Activated naive CD4-positive, alpha-beta T cell treated with Interleukin-2 at 50 U/mL for 16 hours (primary cell): ENCODE measurements at regions not wholly inside any gene's neighbourhood (a gene's known extent, or its start where the extent isn't known, plus 50 kb on each side); places are given as distances from the start of the nearest gene placed in this dataset.

Experiments used
- DNase-seq: peaks from one replicate; pipeline ENCODE4 v3.0.0-alpha.2; 2020

DNA sequence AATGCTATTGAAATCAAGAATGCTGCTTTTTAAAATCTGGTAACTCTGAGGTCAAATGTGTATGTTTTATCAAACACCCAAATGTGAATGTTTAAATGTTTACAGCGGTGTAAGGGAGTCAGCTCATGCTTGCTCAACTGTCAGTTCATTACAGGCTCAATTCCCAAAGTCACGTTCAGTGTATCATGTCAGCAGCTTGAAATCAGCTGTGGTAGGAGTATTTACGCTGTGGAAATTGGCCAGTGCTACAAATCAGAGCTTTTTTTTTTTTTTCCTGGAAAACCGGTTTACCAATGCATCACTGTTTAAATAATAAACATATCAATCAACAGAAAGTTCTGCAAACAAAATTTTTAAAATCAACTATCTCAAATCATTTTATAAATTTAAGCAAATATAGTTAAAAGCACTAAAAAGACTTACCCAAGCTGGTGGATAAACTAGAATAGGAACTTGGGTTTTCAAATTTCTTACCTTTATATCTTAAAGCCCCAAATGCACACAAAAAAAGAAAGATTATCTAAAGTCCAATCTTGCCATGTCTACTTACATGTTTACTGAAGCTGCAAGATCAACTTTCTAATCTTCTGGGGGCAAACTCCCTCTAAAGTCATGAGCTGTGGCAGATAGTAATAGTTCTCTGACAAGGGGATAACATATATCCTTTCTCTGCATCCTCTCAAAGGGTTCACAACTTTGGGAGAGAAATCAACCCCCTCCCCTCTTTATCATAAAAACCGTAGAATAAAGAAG lies 57.6 kb upstream of the GRAMD2B start:
- no peak for DNase-seq

DNA sequence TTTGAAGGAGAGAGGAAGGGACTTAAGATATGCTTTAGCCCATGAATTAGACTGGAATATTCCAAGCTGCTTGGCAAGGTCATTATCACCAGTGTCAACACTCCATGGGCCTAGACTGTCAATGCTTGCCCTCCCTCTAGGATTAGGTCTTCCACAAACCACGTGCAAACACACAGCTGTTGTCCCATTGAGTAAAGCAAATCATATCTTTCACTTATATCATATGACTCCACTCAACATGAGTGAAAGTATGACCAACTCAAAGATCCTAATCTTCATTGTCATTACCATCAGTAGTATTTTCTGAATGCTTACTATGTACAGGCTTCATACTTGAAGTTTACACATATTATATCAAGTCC lies 57.0 kb upstream of the GRAMD2B start:
- no peak for DNase-seq

DNA sequence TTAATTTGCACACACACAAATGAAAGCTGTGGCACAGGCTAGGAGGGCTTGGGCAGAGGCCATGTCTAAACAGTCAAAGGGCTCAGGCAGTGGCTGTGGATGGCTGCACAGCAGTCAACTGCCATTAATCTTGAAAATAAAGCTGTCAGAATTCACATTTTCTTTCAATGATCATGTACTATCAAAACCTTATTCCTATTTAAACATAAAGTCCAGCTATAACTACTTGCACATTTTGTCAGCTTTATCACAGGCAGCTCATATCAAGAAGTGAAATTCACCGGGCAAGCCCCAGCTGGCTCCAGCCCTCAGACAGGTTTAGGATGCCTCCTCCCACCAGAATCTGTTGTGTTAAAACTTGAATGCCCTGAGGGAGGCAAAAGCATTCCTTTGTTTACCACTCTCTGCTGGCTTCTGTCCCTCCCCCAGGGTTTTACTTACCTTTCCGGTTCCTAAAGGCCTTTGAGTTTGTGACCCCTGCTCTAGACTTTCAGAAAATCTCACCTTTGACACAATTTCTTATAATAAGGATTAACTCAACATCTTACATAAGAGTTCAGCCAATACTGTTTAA lies 54.9 kb upstream of the GRAMD2B start:
- no peak for DNase-seq

DNA sequence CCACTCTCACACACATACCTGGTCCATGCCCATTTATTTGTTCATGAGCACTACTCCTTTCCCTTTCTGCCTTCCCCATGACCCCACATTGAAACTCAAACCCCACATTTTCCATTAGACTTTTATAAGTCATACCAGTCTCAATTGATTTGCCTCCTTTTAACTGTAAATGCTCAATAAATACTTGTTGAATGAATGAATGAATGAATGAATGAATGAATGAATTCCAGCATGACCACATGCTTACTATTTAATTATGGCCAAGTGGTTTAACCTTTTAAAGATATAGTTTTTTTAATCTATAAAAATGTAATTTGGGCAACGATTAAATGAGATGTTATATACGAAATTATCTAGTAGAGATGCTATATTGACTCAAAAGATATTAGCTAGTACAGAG lies 54.1 kb upstream of the GRAMD2B start:
- no peak for DNase-seq

DNA sequence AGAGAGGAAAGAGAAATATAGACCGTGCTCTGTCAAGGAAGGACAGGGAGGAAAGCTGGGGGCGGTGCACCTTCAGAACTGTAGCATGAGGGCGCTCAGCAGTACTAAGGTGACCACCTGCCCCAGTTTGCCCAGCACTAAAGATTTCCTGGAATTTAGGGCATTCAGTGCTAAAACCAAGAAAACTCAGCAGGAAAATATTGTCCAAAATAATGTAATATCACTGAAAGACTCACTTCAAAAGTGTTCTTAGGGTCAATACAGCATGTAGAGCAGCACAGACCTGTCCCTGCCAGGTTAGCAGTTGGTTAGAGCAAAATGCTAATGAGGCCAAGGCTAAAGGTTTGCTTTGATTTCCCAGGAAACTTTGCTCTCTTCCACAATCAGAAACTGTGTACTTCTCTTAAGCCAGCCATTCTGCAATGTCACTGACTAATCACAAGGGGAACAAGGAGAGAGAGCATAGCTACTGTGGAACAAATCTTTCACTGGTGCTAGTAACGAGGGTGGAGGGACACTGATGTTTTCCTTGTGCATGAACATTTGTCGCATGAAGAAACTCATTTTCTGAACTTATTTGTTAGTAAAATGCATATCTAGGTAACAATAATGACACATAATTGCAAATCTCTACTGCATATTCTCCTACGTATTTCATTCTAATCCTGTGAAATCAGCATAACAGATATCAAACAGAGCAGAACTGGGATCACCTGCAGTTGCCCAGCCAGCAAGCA lies 53.0 kb upstream of the GRAMD2B start:
- DNase-seq, result no peak

DNA sequence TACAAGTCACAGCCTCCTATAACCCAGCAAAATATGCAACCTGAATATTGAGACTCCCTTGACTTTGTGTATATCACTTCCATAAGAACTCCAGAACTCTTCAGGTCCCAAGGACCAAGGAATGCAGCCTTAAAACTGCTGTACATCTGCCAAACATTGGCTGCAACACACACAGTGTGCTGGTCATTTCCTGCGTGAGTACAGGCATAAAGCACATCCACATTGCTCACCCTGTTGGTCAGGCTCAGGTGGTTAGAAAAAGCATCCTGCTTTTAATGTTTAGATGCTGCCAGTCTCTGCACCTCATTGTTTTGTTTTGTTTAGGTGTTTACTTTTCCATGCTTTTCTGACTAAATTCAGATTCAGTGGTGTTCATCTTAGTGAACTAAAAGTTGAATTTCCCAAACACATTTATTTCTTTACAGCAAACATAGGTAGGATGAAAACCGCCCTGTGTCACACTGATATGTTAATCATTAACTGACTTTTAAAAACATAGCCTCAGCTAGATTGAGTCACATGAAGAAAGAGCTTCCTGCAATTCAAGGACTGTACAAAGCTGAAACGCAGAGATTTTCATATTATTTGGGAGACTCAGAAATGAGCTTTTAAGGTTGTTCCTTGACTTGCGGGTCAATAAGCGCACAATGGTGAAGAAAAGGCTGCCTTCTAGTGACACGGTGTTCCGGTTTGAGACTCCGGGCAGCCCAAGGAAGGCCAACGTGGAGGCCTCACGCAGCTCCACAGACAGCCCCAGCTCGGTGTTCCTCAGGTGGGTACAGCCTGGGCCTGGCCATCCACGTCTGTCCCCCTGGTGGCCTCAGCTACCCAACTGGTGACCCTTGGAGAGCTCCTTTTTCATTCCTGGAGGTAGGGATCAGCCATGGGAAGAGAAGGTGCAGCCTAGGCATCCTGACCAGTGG lies 52.2 kb upstream of the GRAMD2B start:
- DNase-seq, result no peak

DNA sequence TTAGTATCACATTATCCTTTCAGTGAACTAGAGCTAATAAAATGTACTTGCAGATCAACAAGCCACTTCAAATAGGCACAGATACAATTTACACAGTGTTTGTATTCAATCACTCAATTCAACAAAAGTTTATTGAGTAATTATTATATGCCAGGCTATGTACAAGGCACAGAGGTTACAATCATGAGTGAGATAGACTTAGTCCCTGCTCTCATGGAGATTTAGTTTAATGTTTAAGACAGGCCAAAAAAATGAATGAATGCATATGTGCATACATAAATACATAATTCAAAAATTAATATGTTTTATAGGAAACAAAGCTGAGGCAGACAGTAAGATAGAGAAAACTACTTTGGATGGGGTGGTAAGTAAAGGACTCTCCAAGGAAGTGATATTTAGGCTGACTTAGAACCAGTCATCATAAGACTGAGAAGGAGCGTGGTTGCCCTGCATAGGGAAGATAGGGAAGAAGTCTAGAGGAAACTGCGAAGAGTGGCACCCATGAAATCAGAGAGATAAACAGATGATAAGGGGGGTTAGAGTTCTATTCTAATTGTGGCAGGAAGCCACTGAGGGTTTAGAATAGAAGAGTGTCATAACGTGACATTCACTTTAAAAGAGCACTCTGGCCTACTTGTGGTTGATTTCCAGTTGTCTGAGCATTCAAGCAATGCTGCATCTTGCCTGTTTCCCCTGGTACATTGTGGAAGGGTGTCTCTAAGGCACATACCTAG lies 49.7 kb upstream of the GRAMD2B start:
- no peak for DNase-seq
